Right ventricle myocardium superior (tissue), 1 donor: ENCODE measurements at regions not wholly inside any gene's neighbourhood (a gene's known extent, or its start where the extent isn't known, plus 50 kb on each side); places are given as distances from the start of the nearest gene placed in this dataset.
"Not testable (repeated sequence)": the region's sequence is repeated elsewhere in the genome, so short reads cannot be mapped to it uniquely, and the experiment has no call there.

ENCODE experiments used
- ATAC-seq: fragments of 200-7000 bp; cut with Tn5 transposase; one replicate; pipeline ENCODE4 v1.9.1; 2020; ENCODE audit warnings: mild to moderate bottlenecking; ENCODE audit not compliant: poor library complexity
- DNase-seq: peaks from one replicate; pipeline ENCODE4 v3.0.0-alpha.2; 2020
- intact Hi-C: fragments of 100-400 bp; cut with DNase I; formaldehyde crosslinking; loops from one replicate; pipeline ENCODE4 v1.11.2; 2022
- donor health status: DM: no; HTN: yes; CAD: no; lungs with severe emphysema.

GRCh38 chr7:23887660-23888059, 177.6 kb downstream of the STK31 start:
- ATAC-seq (no peak), DNase-seq (no peak)
- intact Hi-C loops = no loop called here

- no peak for ATAC-seq
- DNase-seq = no peak
- intact Hi-C loops = no loop called here
Measured at GRCh38 chr7:23888958-23889357, 178.9 kb downstream of the STK31 start.

- ATAC-seq = no peak
Measured at GRCh38 chr7:23889566-23889965, 179.5 kb downstream of the STK31 start.

GRCh38 chr7:23892019-23892418, 182.0 kb downstream of the STK31 start:
- DNase-seq = no peak
- intact Hi-C loops = no loop called here
- no peak for ATAC-seq

More at GRCh38 chr7:23889566-23889965, 179.5 kb downstream of the STK31 start:
- DNase-seq = no peak
- intact Hi-C loops = no loop called here

- intact Hi-C loops = no loop called here
- no peak for DNase-seq
- no peak for ATAC-seq
Measured at GRCh38 chr7:23893176-23893941, 183.3 kb downstream of the STK31 start.

- ATAC-seq = no peak
- DNase-seq = no peak
- intact Hi-C loops = no loop called here
Measured at GRCh38 chr7:23893942-23894891, 184.2 kb downstream of the STK31 start.

- DNase-seq (no peak), ATAC-seq (no peak)
- intact Hi-C loops = no loop called here
Measured at GRCh38 chr7:23894892-23895569, 185.0 kb downstream of the STK31 start.

GRCh38 chr7:23895666-23896096, 185.7 kb downstream of the STK31 start:
- DNase-seq (no peak), ATAC-seq (no peak)
- intact Hi-C loops = no loop called here

- intact Hi-C loops = no loop called here
- DNase-seq (no peak), ATAC-seq (no peak)
Measured at GRCh38 chr7:23898619-23899018, 188.6 kb downstream of the STK31 start.

GRCh38 chr7:23904901-23905300, 194.9 kb downstream of the STK31 start:
- DNase-seq, intact Hi-C loops, ATAC-seq: not testable (repeated sequence)

- no peak for ATAC-seq
- intact Hi-C loops = no loop called here
- no peak for DNase-seq
Measured at GRCh38 chr7:23907012-23907411, 197.0 kb downstream of the STK31 start.

- intact Hi-C loops = no loop called here
Measured at GRCh38 chr7:23909426-23909825, 199.4 kb downstream of the STK31 start.

GRCh38 chr7:23912065-23912464, 202.0 kb downstream of the STK31 start:
- ATAC-seq = no peak
- intact Hi-C loops = no loop called here
- no peak for DNase-seq

More at GRCh38 chr7:23909426-23909825, 199.4 kb downstream of the STK31 start:
- no peak for DNase-seq
- ATAC-seq = no peak

GRCh38 chr7:23913016-23913415, 203.0 kb downstream of the STK31 start:
- ATAC-seq (no peak), DNase-seq (no peak)
- intact Hi-C loops = no loop called here

GRCh38 chr7:23915236-23915635, 205.2 kb downstream of the STK31 start:
- DNase-seq (no peak), ATAC-seq (no peak)
- intact Hi-C loops = no loop called here

- no peak for DNase-seq
- intact Hi-C loops = no loop called here
- no peak for ATAC-seq
Measured at GRCh38 chr7:23918286-23918685, 208.3 kb downstream of the STK31 start.

- ATAC-seq (no peak), DNase-seq (no peak)
- intact Hi-C loops = no loop called here
Measured at GRCh38 chr7:23918856-23919255, 208.8 kb downstream of the STK31 start.

GRCh38 chr7:23925088-23925487, 215.1 kb downstream of the STK31 start:
- DNase-seq (no peak), ATAC-seq (no peak)
- intact Hi-C loops = no loop called here

GRCh38 chr7:23927709-23928417, 217.8 kb downstream of the STK31 start:
- DNase-seq = no peak
- ATAC-seq = no peak
- intact Hi-C loops = no loop called here
